GM04503 (cell line): ENCODE measurements at regions not wholly inside any gene's neighbourhood (a gene's known extent, or its start where the extent isn't known, plus 50 kb on each side); places are given as distances from the start of the nearest gene placed in this dataset.
"Not testable (repeated sequence)": the region's sequence is repeated elsewhere in the genome, so short reads cannot be mapped to it uniquely, and the experiment has no call there.

Experiments
- DNase-seq: peaks from one replicate; pipeline ENCODE4 v3.0.0-alpha.2; 2012; ENCODE audit warnings: low read depth

- no peak for DNase-seq
Observed at GRCh38 chr3:34881026-34881425, 758.3 kb upstream of the ARPP21 start.

GRCh38 chr3:34882764-34883163 lies 756.6 kb upstream of the ARPP21 start:
- no peak for DNase-seq

GRCh38 chr3:34884007-34884406 lies 755.3 kb upstream of the ARPP21 start:
- no peak for DNase-seq

GRCh38 chr3:34886443-34886842 lies 752.9 kb upstream of the ARPP21 start:
- no peak for DNase-seq

GRCh38 chr3:34889641-34890040 lies 749.7 kb upstream of the ARPP21 start:
- DNase-seq: no peak

- DNase-seq: no peak
Observed at GRCh38 chr3:34890247-34890646, 749.1 kb upstream of the ARPP21 start.

- DNase-seq: no peak
Observed at GRCh38 chr3:34891941-34892340, 747.4 kb upstream of the ARPP21 start.

- DNase-seq: no peak
Observed at GRCh38 chr3:34895841-34896240, 743.5 kb upstream of the ARPP21 start.

- DNase-seq: not testable (repeated sequence)
Observed at GRCh38 chr3:34909679-34910078, 729.6 kb upstream of the ARPP21 start.

GRCh38 chr3:34919025-34919424 lies 720.3 kb upstream of the ARPP21 start:
- DNase-seq: no peak

GRCh38 chr3:34920806-34921205 lies 718.5 kb upstream of the ARPP21 start:
- no peak for DNase-seq

GRCh38 chr3:34924961-34925360 lies 714.4 kb upstream of the ARPP21 start:
- DNase-seq: no peak

GRCh38 chr3:34925851-34926250 lies 713.5 kb upstream of the ARPP21 start:
- no peak for DNase-seq

- no peak for DNase-seq
Observed at GRCh38 chr3:34929036-34929435, 710.3 kb upstream of the ARPP21 start.

- no peak for DNase-seq
Observed at GRCh38 chr3:34934660-34935059, 704.7 kb upstream of the ARPP21 start.

- no peak for DNase-seq
Observed at GRCh38 chr3:34938784-34939183, 700.5 kb upstream of the ARPP21 start.

- DNase-seq: no peak
Observed at GRCh38 chr3:34942256-34942655, 697.1 kb upstream of the ARPP21 start.

GRCh38 chr3:34947834-34948233 lies 691.5 kb upstream of the ARPP21 start:
- DNase-seq: no peak

- DNase-seq: no peak
Observed at GRCh38 chr3:34948517-34948916, 690.8 kb upstream of the ARPP21 start.

GRCh38 chr3:34955680-34956079 lies 683.6 kb upstream of the ARPP21 start:
- DNase-seq: no peak

GRCh38 chr3:34956511-34956910 lies 682.8 kb upstream of the ARPP21 start:
- DNase-seq: no peak

GRCh38 chr3:34957677-34958076 lies 681.6 kb upstream of the ARPP21 start:
- DNase-seq: no peak

GRCh38 chr3:34969513-34969912 lies 669.8 kb upstream of the ARPP21 start:
- DNase-seq: no peak

- no peak for DNase-seq
Observed at GRCh38 chr3:34972481-34972880, 666.8 kb upstream of the ARPP21 start.

GRCh38 chr3:34973586-34973985 lies 665.7 kb upstream of the ARPP21 start:
- no peak for DNase-seq
